EL (cell line): ENCODE measurements at regions not wholly inside any gene's neighbourhood (a gene's known extent, or its start where the extent isn't known, plus 50 kb on each side); places are given as distances from the start of the nearest gene placed in this dataset.

ENCODE experiments used
- DNase-seq: peaks from one replicate; pipeline ENCODE4 v3.0.0-alpha.2; 2016

DNA sequence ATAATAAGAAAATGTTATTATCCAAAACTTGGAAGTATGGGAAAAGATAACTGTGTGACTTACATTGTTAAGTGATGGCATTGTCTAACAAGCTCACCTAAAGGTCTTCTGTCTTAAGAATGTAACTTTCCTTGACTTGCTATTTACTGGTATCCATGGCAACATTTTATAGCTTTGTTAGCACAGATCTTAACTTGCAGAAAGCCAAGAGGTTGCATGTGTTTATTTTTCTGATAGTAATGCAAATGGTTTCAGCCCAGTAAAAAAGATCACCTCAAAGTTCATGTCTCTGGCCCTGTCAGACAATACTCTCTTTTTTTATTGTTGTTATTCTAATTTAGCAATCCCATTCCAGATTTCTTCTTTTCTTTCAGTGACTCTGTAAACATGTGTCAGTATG, 425.3 kb downstream of the SPRY1 start:
- DNase-seq, result peak; percentile 26

DNA sequence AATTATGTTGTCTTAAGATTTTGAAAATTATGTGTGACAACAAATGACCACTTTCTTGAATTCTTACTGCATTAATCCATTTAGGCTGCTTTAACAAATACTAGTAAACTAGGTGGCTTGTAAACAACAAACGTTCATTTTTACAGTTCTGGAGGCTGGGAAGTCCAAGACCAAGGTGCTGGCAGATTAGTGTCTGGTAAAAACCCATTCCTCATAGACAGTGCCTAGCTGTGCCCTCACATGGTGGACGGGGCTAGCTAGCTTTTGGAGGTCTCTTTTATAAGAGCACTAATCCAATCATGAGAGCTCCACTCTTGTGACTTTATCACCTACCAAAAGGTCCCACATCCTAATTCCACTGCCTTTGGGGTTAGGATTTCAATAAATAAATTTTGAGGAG, 425.8 kb downstream of the SPRY1 start:
- DNase-seq, result no peak

DNA sequence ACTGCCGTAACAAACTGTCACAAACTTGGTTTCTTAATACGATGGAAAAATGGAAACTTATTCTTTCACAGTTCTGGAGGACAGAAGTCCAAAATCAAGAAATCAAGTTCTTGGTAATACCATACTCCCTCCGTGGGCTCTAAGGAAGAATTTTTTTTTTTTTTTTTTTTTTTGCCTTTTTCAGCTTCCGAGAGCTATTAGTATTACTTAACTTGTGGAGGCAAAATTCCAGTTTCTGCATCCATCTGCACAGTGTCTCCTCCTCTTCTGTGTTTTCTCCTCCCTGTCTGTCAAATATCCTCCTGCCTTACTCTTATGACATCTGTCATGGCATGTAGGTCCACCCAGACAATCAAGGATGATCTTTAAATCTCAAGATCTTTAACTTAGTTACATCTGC, 426.6 kb downstream of the SPRY1 start:
- no peak for DNase-seq

DNA sequence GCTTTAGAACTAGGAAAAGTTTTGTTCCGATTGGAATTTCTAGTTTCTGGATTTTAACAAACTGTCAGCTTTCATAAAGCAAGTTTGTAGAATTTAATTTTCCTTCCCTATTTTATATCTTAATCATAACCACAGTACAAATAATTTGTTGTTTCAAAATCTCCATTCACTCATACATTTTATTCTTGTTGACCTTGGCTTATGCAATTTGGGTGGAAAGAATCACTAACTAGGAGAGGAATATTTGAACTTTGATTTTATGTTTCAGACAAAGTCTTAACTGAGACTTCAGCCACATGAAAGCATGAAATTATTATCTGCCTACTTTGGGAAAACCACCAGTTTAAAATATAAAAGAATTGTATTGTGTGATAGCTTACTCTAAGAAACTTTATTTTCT, 427.9 kb downstream of the SPRY1 start:
- no peak for DNase-seq

DNA sequence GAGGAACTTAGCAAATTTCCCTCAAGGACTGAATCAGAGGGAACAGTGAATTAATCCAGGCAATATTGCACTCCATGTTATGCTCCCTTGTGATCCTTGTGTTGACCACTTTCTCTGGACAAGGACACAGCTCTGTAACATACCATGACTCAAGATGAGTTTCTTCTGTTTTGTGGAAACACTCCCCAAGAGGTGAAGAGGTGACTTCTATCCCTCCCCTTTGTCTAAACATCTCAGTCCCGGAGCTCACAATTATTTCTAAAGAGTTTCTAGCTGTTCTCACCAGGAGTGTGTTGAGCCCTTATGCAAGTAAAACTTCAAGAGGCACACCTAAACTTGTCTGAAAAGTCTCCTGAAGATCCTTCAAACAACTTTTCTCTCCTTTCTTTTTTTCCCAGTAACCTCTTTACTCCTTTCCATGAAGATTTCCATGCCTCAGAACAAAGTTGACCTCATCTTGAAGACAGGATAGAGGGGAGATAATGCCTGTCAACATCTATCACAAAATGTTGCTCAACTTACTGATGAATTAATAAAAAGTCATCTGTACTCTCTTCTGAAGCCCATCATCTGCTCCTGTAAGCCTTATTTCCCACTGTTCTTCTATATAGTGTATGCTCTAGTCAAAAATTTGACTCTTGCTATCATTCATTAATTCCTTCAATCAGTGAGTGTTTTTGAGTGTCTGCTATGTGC, 429.1 kb downstream of the SPRY1 start:
- DNase-seq, result peak; percentile 59

DNA sequence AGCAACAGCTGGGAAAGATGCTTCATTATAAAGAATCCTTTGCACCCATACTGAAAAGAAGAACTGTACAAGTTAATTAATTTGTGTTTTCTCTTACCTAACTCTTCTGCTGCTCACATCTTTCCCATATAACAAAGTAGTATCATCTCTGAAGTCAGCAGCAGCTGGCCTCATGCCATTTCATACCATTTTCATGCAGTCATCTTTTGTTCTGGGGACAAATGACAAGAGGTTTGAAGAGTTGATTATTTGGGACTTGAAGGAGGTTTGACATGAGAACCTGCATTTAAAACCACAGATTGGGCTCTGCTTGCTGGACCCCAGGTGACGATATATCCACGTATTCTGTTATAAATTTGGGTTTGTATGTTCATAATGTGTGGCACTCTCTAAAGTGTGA, 430.3 kb downstream of the SPRY1 start:
- DNase-seq, result peak; percentile 78

DNA sequence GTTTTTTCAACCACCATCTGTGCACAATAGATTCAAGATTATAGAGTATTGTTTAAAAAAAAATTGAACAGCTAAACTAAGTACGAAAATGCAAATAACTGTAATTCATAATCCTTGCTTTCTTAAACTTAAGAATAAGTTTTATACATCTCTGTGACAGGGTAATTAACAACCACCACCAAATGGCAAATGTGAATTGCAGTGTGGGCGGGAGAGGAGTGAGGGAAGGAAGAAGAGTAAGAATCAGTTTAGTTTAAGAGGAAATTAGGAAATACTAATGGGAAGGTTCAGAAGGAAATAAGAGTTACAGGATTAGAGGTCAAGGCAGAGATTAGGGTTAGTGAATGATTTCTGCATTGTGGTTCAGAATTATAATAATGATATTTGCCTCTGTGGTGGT, 430.9 kb downstream of the SPRY1 start:
- DNase-seq, result no peak

DNA sequence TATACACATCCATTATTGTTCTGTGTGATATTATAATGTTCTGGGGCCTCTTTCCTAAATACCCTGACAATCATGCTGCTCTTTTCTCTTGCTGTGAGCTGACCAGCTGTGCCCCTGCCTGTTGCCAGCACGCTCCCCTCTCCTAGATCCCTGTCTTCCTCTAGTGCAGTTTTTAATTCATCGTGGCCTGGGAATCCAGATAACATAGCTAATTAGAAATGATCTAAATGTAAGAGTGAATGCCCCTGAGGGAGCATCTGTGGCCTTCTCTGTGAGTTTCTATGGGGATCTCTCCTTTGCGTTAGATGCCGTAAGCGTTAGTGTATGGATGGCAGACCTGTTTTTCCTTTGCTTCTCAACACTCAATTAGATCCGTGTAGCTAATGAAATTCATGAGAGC, 434.3 kb downstream of the SPRY1 start:
- no peak for DNase-seq

DNA sequence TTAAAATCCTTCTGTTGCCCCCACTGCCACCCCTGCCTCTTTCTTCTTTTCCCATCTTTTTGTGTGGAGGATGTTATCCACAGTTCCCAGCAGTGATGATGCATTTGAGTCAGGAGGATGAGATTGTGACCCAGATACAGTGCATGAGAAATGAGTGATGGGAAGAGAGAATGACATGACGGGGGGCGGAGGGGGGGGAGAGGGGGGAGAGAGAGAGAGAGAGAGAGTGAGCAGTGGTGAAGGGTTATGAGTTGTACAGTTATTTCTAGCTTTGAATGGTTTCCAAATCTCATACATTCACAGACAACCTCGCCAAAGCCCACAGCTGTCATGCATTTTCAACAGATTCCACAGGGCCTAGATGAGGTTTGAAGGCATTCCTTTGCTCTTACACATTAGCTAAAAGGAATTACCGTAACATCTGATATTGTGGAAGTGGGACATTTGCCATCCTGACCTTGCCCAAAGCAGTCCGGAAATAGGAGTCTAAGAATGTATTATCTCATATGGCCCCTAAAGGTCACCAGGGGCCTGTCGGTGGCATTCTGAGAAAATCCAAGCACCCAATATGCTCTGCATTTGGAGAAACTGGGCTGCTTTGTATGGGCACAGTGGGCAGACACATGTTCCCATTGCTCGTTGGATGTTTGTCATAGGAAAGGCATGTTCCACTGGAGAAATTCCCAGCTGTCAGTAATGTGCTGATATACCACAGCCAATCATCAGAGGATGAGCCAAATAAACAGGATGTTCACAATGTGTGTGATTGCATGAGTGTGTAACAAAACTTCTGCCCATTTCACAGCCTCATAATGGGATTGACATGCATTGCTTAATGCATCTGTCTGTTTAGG, 435.8 kb downstream of the SPRY1 start:
- peak; percentile 99 for DNase-seq

DNA sequence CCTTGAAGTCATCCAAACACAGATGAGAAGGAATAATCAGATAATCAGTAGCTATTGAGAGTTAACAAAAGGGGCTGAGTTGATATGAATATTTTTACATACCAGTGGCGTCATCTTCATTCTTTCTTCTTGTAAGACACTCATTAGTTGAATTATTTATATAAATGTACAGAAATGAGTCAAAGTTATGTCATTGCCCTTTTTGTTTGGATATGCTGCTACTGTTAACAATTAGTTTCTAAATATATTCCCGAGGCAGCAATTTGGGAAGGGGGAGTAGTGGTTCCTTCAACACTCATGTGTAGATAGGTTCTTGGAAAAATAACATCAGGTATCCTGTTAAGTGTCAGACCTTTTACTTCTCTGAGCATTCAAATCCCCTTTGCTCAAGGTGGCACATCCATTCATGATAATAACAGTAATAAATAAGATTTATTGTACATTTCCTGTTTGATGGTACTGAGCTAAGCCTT, 436.6 kb downstream of the SPRY1 start:
- peak; percentile 72 for DNase-seq

DNA sequence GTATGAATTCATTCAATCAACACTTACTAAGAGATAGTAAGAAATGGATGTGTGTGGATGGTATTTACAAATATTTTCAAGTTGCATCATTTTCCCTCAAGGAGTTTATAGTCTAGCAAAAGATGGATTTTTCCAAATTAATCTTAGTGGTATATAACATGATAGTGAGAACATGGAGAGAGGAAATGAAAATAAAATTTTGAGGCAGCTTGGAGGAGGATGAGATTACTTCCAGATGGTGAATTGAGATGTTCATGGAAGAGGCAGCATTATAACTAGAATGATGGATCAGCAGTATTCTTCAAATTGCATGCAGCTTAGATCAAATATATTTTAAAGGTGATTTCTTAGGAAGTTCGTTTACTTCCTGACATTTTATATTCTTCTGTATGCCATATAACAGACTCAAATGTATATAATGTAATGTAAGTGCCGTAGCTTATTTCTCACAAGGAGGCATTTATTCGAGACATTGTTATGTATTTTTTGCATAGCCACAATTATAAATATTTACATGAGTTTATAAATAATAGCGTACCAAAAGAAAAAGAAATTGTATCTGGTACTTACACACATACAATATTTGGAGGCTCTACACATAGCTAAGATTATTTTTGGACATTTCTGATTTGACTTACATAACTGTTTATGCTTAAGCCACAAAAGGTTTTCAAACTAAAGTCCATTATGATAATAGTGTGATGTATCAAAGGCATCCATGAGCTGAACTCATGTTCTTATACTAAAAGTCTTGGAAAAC, 439.4 kb downstream of the SPRY1 start:
- no peak for DNase-seq

DNA sequence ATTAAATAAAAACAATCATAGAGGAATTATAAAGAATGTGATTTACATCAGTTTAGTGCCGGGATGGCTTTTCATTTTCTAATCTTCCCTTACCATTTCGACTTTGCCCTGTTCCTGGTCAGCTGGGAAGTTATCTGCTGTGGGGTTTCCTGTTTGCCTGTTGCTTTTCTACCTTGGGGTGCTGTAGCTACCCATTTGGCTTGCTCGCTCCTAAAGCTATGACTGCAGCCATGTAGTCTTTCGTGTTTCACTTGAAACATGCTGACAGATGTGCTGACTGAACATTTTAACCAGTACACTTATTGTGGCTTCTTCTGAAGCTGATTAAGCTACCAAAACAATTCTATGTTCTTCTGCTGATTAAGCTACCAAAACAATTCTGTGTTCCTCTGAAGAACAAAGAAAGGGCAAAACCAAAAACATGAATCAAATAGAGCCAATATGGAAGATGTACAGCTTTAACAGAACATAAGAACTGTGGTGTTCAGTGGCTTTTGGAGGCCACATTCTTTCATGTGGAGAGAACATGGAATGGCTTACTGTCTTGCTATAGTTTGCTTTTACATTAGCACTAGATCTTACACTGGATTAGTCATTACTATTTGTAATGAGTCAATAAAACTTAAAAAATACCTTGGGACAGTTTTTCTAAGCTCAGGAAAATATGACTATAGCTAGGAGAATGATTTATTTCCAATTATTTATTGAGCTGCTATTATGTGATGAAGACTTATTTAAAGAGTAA, 440.4 kb downstream of the SPRY1 start:
- DNase-seq, result peak; percentile 31

DNA sequence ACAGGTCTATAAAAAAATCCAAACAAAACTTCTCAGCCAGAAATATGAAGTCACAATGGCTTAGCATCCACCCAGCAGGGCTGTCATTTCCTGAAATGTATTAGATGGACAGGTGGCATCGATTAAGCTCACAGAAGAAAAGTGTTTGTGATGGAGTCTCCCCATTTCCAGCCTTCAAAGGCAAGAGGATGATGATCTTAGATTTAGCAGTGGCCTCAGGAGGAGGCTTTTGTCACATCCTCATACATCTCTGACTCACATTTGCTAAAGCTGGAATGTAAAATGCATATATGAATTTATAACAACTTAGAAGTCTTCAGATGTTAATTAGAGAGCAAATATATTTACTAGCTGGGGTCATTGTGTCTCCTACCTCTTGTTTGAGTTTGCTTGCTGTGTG, 441.9 kb downstream of the SPRY1 start:
- peak; percentile 26 for DNase-seq

DNA sequence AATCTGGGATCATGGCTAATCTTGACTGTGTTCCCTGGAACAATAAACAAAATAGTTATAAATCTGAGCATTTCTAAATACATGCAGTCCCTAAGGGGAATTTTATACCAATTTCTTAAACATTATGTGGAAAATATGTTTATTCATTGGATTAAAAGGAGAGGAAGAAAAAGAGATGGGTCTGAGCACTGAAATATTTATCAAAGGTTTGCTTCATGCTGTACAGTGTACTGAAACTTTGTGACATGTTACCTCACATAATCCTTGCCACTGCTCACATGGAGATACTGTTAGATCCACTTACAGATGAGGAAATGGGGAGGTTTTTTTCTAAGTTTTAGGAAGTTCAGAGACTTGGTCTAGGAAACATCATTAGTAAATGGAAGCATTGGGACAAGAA, 443.6 kb downstream of the SPRY1 start:
- no peak for DNase-seq

DNA sequence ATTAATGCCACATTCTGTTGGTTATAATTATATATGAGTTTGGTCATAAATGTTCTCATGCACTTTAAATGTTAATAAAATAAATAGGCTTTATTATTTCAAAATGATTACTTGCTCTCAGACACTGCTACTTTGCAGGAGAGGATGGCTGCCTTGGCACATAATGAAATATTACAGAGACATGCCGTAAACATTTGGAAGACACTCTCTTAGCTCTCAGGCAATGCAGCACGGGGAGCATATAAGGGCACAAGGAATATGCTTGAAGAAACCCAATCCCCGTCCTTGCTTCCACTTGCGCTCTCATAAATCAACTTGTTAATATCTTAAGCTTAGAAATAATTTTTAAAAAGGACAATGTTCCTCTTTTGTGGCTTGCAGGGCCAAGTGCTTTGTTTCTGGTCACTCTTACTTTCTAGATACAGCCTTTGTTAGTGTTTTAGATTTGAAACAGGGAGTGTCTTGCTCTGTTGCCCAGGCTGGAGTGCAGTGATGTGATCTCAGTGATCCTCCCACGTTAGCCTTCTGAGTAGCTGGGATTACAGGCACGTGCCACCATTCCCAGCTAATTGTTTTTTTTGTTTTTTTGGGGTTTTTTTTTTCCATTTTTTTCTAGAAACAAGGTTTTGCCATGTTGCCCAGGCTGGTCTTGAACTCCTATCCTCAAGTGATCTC, 445.0 kb downstream of the SPRY1 start:
- DNase-seq, result no peak

DNA sequence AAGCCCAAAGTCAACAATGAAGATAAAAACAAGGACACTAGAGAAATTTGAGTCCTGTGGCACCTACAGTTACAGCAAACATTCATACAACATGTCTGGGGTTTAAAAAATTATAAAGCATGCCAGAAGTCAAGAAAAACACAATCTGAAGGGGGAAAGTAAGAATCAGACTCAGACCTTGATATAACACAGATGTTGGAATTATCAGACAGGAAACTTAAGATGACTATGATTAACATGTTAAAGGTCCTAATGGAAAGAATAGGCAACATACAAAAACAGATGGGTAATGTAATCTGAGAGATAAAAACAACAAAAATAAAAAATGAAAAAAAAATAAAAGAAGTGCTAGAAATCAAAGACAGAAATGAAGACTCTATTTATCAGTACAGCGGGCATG, 446.5 kb downstream of the SPRY1 start:
- no peak for DNase-seq

DNA sequence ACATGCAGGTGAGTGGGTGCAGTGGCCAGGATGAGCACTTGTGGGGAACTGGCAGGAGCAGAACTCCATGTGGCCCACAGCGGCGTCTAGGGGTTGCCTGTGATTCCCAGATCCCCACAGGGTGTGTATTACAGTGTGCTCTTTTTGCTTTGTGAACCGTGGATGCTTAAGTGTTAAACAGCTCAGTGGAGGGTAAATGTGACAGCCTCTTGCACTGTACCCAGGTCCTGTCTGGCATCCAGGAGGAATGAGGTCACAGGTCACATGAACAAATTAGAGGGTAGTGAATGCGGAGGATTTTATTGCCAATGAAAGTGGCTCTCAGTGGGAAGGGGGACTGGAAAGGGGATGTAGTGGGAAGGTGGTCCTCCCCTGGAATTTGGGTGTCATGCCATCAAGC, 447.8 kb downstream of the SPRY1 start:
- DNase-seq, result no peak

DNA sequence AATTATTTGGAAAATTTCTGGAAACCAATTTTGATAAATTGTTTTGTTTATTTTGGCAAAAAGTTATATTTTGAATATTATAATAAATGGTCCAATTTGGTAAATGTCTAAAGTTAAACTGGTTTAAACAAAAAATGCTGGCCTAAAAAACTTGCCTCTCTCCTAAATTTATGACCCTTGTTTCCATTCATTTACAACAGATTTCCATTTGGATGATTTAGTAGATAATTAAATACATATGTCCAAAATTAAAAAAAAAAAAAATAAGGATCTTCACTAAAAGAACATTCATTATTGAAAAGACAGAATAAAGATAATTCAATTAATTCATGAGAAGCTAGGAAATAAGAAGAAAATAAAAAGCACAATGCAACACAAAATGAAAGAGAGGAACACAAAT, 449.5 kb downstream of the SPRY1 start:
- no peak for DNase-seq

DNA sequence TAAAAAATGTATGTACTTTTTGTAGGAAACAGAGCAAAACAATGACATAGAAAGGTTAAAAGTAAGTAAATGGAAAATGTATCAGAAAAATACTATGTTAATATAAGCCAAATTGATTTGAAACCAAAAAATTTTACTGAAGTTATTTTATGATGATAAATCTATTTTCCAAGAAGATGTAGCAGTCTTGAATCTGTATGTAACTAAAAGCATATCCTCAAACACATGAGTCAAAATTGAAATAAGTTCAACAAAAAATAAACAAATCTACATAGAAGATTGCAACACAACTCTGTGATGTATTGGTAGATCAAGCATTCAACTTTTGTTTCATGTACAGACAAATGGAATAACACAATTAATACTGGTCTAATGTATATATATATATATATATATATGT, 450.0 kb downstream of the SPRY1 start:
- DNase-seq, result no peak

DNA sequence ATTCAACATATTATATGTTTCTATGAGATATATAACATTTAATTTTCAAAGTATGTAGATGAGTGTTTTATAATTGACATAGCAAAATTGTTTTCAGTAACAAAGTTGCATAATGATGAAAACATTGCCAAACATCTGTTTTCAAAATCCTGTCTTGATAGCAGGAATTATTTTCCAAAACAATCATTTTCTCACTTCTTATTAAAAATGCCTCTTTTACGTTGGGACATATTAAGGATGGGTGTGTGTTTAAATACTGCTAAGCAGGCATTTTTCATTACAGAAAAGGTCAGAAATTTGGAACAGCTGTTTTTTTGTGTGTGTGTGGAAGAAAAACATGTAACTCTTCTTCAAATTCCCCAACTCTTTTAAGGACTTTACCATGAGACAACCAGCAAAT, 452.0 kb downstream of the SPRY1 start:
- no peak for DNase-seq

DNA sequence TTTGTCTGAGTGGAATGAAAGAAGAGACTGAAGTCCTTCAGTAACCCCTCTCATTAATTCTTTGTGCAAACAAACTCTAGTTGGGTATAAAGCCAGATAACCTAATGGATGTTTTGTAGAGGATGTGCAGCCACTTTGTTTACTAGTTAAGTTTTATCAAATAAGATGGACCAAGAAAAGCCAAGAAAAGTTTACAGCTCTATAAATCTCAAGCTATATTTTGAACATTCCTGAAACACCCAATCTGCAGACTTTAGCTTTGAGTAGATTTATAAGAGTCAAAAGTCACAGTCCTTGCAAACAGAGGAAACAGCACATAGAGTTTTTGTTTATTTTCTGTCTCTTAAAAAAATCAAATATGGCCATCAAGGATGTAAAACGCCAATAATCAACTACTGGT, 452.9 kb downstream of the SPRY1 start:
- DNase-seq, result no peak

DNA sequence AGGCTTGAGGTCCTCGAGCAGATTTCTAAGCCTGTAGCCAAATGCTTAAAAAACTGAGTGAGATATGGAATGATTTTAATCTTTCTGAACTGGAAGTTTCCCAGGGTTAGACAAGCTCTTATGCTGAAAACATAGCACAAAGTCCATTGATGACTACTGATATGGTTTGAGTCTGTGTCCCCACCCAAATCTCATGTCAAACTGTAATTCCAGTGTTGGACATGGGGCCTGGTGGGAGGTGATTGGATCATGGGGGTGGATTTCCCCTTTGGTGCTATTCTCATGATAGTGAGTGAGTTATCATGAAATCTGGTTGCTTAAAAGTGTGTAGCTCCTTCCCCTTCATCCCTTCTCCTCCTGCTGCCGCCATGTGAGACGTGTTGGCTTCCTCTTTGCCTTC, 454.9 kb downstream of the SPRY1 start:
- no peak for DNase-seq
